22Rv1 (cell line): ENCODE measurements at regions not wholly inside any gene's neighbourhood (a gene's known extent, or its start where the extent isn't known, plus 50 kb on each side); places are given as distances from the start of the nearest gene placed in this dataset.

Experiments
- CTCF ChIP-seq: fragments of 450-650 bp; IDR thresholded peaks from 2 replicates; pipeline ENCODE4 v1.5.1; 2017; ENCODE audit warnings: mild to moderate bottlenecking
- ZFX ChIP-seq: fragments of 450-650 bp; IDR thresholded peaks from 2 replicates; pipeline ENCODE4 v1.6.1; 2017; ENCODE audit warnings: antibody characterized with exemption, borderline replicate concordance

- TF ChIP-seq CTCF: no peak
- no peak for TF ChIP-seq ZFX
These were observed 53.4 kb upstream of the ALDH1B1 start for GRCh38 chr9:38339087-38339486.
